OCI-LY1 (cell line): ENCODE measurements at regions not wholly inside any gene's neighbourhood (a gene's known extent, or its start where the extent isn't known, plus 50 kb on each side); places are given as distances from the start of the nearest gene placed in this dataset.

Source experiments
- H2AFZ ChIP-seq: fragments of 200-600 bp; sonication (generic), shearing (Covaris generic); 2 replicates; pipeline ENCODE4 v1.6.0; 2014; ENCODE audit warnings: antibody characterized with exemption, mild to moderate bottlenecking, low read length
- H3F3A ChIP-seq: fragments of 200-600 bp; sonication (generic), shearing (Covaris generic); 2 replicates; pipeline ENCODE4 v1.6.0; 2014; ENCODE audit warnings: mild to moderate bottlenecking, antibody characterized with exemption, low read length, moderate library complexity; ENCODE audit not compliant: insufficient read depth
- H3K27ac ChIP-seq: fragments of 200-600 bp; sonication (generic); 2 replicates; pipeline ENCODE4 v1.5.1; 2014; ENCODE audit warnings: low read length, mixed run types, mild to moderate bottlenecking, low read depth; ENCODE audit not compliant: poor library complexity, severe bottlenecking
- H3K27me3 ChIP-seq: fragments of 200-600 bp; sonication (generic); 2 replicates; pipeline ENCODE4 v1.6.0; 2014; ENCODE audit warnings: antibody characterized with exemption, mild to moderate bottlenecking, low read length, moderate library complexity; ENCODE audit not compliant: insufficient read depth
- H3K36me3 ChIP-seq: fragments of 200-600 bp; sonication (generic); 2 replicates; pipeline ENCODE4 v1.6.1; 2014; ENCODE audit warnings: mild to moderate bottlenecking, antibody characterized with exemption, low read length, moderate library complexity, mixed read lengths; ENCODE audit not compliant: insufficient read depth
- H3K4me1 ChIP-seq: fragments of 200-600 bp; sonication (generic); 2 replicates; pipeline ENCODE4 v1.5.1; 2014; ENCODE audit warnings: mild to moderate bottlenecking, low read length, moderate library complexity; ENCODE audit not compliant: insufficient read depth, severe bottlenecking
- H3K4me2 ChIP-seq: fragments of 200-600 bp; sonication (generic), shearing (Covaris generic); 2 replicates; pipeline ENCODE4 v1.6.1; 2014; ENCODE audit warnings: low read length
- H3K4me3 ChIP-seq: fragments of 200-600 bp; sonication (generic); 2 replicates; pipeline ENCODE4 v1.5.1; 2014; ENCODE audit warnings: low read length, low read depth, mild to moderate bottlenecking, mixed read lengths; ENCODE audit not compliant: poor library complexity, severe bottlenecking
- H3K79me2 ChIP-seq: fragments of 200-600 bp; shearing (Covaris generic); 2 replicates; pipeline ENCODE4 v1.6.1; 2016; ENCODE audit warnings: mixed run types, low read length, mixed read lengths; ENCODE audit not compliant: insufficient read depth
- H3K9ac ChIP-seq: fragments of 200-600 bp; sonication (generic), shearing (Covaris generic); 2 replicates; pipeline ENCODE4 v1.6.1; 2014; ENCODE audit warnings: mild to moderate bottlenecking, low read length, mixed read lengths
- H3K9me2 ChIP-seq: fragments of 200-600 bp; sonication (generic), shearing (Covaris generic); 2 replicates; pipeline ENCODE4 v1.6.1; 2014; ENCODE audit warnings: low read depth, mild to moderate bottlenecking, low read length, mixed read lengths
- H3K9me3 ChIP-seq: fragments of 200-600 bp; shearing (Covaris generic); 2 replicates; pipeline ENCODE4 v1.6.1; 2014; ENCODE audit warnings: low read length, mixed read lengths
- H4K20me1 ChIP-seq: fragments of 200-600 bp; sonication (generic), shearing (Covaris generic); 2 replicates; pipeline ENCODE4 v1.6.0; 2016; ENCODE audit warnings: mild to moderate bottlenecking, low read length; ENCODE audit not compliant: insufficient read depth
- EZH2 ChIP-seq: fragments of 200-600 bp; sonication (generic), shearing (Covaris generic); IDR thresholded peaks from 2 replicates; pipeline ENCODE4 v1.8.0; 2017; ENCODE audit warnings: borderline replicate concordance, mixed run types, mild to moderate bottlenecking, antibody characterized with exemption, low read length, moderate library complexity, mixed read lengths
- TF ChIP-seq, protein P1 (sequence below): fragments of 200-600 bp; sonication (generic), shearing (Covaris generic); IDR thresholded peaks from 2 replicates; pipeline ENCODE4 v1.5.1; 2017; ENCODE audit warnings: mild to moderate bottlenecking, antibody characterized with exemption, low read length, moderate library complexity, mixed read lengths

DNA sequence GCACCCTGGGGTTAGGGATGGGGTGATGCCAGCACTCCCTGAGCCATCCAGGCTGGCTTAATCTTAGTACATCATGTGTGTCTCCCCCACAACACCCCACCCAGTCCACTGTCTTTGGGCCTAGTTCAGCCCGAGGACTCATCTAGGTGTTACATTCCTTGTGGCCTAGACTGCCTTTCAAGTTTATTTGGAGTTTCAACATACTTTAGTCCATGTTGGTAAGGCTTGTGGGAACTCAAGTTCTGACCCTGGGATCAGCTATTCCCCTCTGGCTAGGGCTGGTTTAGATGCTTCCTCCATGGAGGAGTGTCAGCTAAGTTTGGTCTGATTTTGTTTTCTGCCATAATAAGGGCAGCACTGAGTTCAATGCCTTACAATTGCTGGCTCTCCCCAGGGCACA lies 302.4 kb downstream of the SMARCA2 start:
- H3K9me2 ChIP-seq = no peaks in the 10 kb centered on the region
- TF ChIP-seq EZH2 = no peak
- TF ChIP-seq, protein P1, sequence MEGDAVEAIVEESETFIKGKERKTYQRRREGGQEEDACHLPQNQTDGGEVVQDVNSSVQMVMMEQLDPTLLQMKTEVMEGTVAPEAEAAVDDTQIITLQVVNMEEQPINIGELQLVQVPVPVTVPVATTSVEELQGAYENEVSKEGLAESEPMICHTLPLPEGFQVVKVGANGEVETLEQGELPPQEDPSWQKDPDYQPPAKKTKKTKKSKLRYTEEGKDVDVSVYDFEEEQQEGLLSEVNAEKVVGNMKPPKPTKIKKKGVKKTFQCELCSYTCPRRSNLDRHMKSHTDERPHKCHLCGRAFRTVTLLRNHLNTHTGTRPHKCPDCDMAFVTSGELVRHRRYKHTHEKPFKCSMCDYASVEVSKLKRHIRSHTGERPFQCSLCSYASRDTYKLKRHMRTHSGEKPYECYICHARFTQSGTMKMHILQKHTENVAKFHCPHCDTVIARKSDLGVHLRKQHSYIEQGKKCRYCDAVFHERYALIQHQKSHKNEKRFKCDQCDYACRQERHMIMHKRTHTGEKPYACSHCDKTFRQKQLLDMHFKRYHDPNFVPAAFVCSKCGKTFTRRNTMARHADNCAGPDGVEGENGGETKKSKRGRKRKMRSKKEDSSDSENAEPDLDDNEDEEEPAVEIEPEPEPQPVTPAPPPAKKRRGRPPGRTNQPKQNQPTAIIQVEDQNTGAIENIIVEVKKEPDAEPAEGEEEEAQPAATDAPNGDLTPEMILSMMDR = no peak
- no peaks in the 10 kb centered on the region for H3K79me2 ChIP-seq
- no peak overlapping the region for H3K4me2 ChIP-seq
- H3K27ac ChIP-seq = no peak overlapping the region
- no peaks in the 10 kb centered on the region for H3K4me1 ChIP-seq
- no peaks in the 10 kb centered on the region for H3K27me3 ChIP-seq
- H3K9me3 ChIP-seq = peaks cover 5% of the 10 kb centered on the region; the same call in 1 of the 2 replicates
- no peak overlapping the region for H3K9ac ChIP-seq
- H3K4me3 ChIP-seq = no peak overlapping the region
- no peak overlapping the region for H2AFZ ChIP-seq
- H3F3A ChIP-seq = no peaks in the 10 kb centered on the region
- no peaks in the 10 kb centered on the region for H3K36me3 ChIP-seq
- H4K20me1 ChIP-seq = no peaks in the 10 kb centered on the region

DNA sequence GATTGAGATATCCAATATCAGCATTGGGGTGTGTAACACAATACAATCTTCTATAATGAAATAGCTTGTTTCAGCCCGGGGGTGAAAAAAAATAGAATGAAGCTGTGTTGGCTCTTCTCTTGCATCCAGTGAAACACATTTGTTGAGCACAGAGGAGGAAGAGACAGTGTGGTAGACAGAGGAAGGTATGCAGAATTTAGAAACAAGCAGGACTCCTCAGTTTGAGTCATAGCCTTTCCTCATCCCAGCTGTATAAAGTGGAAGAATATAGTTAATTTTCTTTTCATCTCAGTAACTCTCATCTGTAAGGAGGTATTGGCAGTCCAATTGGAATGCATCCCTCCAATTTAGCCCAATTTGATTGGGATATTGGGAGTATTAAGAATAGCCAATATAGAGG lies 302.2 kb upstream of the VLDLR start:
- Histone ChIP-seq H3K4me2 (no peak overlapping the region), H3K9me3 (no peaks in the 10 kb centered on the region), H3K36me3 (no peaks in the 10 kb centered on the region), H3K27me3 (no peaks in the 10 kb centered on the region), H2AFZ (no peak overlapping the region), H4K20me1 (no peaks in the 10 kb centered on the region), H3K27ac (no peak overlapping the region), H3F3A (no peaks in the 10 kb centered on the region), H3K4me1 (no peaks in the 10 kb centered on the region), H3K9ac (no peak overlapping the region), H3K79me2 (no peaks in the 10 kb centered on the region), H3K9me2 (no peaks in the 10 kb centered on the region), H3K4me3 (no peak overlapping the region)
- TF ChIP-seq EZH2 = no peak

DNA sequence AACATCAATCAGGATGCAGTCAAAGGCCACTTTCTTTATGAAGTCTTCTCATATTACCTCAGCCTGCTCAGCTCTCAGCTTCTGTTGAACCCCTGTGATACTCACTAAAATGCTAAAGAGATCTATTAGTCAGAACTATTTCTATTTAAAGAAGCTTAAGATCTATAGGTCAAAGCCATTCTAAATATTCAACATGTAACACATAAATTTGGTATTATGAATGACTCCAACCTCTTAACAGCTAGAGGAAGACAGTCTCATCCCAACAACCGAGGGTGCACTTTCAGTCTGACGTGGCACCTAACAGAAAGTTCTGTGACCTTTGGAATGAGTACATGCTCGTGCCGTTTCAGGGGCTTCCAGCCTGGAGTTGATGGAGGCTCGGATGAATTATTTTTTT lies 301.5 kb upstream of the VLDLR start:
- Histone ChIP-seq H3K27ac (no peak overlapping the region), H3K79me2 (no peaks in the 10 kb centered on the region), H3K27me3 (no peaks in the 10 kb centered on the region), H3K4me2 (no peak overlapping the region), H3K4me1 (no peaks in the 10 kb centered on the region), H4K20me1 (no peaks in the 10 kb centered on the region), H3F3A (no peaks in the 10 kb centered on the region), H3K36me3 (no peaks in the 10 kb centered on the region), H3K4me3 (no peak overlapping the region), H3K9me3 (no peaks in the 10 kb centered on the region), H3K9me2 (no peaks in the 10 kb centered on the region), H3K9ac (no peak overlapping the region), H2AFZ (no peak overlapping the region)
- TF ChIP-seq, protein P1 = no peak
- TF ChIP-seq EZH2 = no peak

DNA sequence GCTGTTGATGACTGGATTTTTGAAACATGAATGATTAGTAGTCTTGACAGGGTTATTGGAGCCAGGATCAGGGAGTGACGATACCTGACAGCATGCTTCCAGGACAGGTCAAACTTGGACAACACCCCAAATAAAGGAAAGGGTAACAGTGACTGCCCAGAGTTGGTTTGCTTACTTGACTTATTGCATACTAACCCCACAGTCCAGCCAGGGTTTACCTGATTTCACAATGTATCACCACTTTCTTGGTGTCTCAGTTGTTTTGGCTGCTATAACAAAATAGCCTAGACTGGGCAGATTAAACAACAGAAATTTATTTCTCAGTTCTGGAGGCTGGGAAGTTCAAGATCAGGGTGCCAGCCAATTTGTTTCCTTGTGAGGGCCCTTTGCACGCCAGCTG lies 301.0 kb upstream of the VLDLR start:
- Histone ChIP-seq H3K4me1 (no peaks in the 10 kb centered on the region), H4K20me1 (no peaks in the 10 kb centered on the region), H3K27ac (no peak overlapping the region), H3K36me3 (no peaks in the 10 kb centered on the region), H3K9ac (no peak overlapping the region), H2AFZ (no peak overlapping the region), H3K9me3 (no peaks in the 10 kb centered on the region), H3F3A (no peaks in the 10 kb centered on the region), H3K4me3 (no peak overlapping the region), H3K9me2 (no peaks in the 10 kb centered on the region), H3K79me2 (no peaks in the 10 kb centered on the region), H3K4me2 (no peak overlapping the region), H3K27me3 (no peaks in the 10 kb centered on the region)
- TF ChIP-seq, protein P1 = no peak
- no peak for TF ChIP-seq EZH2
